ENCODE measurements at regions not wholly inside any gene's neighbourhood (a gene's known extent, or its start where the extent isn't known, plus 50 kb on each side); places are given as distances from the start of the nearest gene placed in this dataset.

GRCh38 chr18:22048221-22048620 is 121.2 kb upstream of the GATA6 start:
- TF ChIP-seq CTCF (IDR thresholded peaks at IDR 0.05) (no peak), POLR2A (IDR thresholded peaks at IDR 0.05) (no peak), POLR2AphosphoS5 (IDR thresholded peaks at IDR 0.05) (no peak), EP300 (IDR thresholded peaks at IDR 0.05) (no peak)

Measured in upper lobe of left lung (tissue), 4 donors.